SK-N-SH treated with all-trans-retinoic acid at 6 μM for 48 hours (cell line): ENCODE measurements at regions not wholly inside any gene's neighbourhood (a gene's known extent, or its start where the extent isn't known, plus 50 kb on each side); places are given as distances from the start of the nearest gene placed in this dataset.
"Not testable (repeated sequence)": the region's sequence is repeated elsewhere in the genome, so short reads cannot be mapped to it uniquely, and the experiment has no call there.

Source experiments
- CREB5 ChIP-seq: fragments of 250-450 bp; sonication (Bioruptor Pico); IDR thresholded peaks from 2 replicates; pipeline ENCODE4 v1.5.1; 2020; ENCODE audit warnings: low read depth, mild to moderate bottlenecking, moderate library complexity
- CSDC2 ChIP-seq: fragments of 250-450 bp; sonication (Bioruptor Pico); IDR thresholded peaks from 2 replicates; pipeline ENCODE4 v1.5.0; 2020; ENCODE audit warnings: mild to moderate bottlenecking, moderate library complexity
- OSR1 ChIP-seq: fragments of 250-450 bp; sonication (Bioruptor Pico); IDR thresholded peaks from 2 replicates; pipeline ENCODE4 v1.8.0; 2022; ENCODE audit warnings: moderate library complexity, mild to moderate bottlenecking, inconsistent platforms
- PATZ1 ChIP-seq: fragments of 250-450 bp; sonication (Bioruptor Pico); IDR thresholded peaks from 2 replicates; pipeline ENCODE4 v1.8.0; 2020; ENCODE audit warnings: mild to moderate bottlenecking, moderate library complexity, borderline replicate concordance
- POU6F1 ChIP-seq: fragments of 250-450 bp; sonication (Bioruptor Pico); IDR thresholded peaks from 2 replicates; pipeline ENCODE4 v1.8.0; 2021; ENCODE audit warnings: low read depth, mild to moderate bottlenecking, moderate library complexity, borderline replicate concordance
- RARB ChIP-seq: fragments of 250-450 bp; sonication (Bioruptor Pico); IDR thresholded peaks from 2 replicates; pipeline ENCODE4 v1.8.0; 2021; ENCODE audit warnings: mild to moderate bottlenecking, moderate library complexity
- SNAI2 ChIP-seq: fragments of 250-450 bp; sonication (Bioruptor Pico); IDR thresholded peaks from 2 replicates; pipeline ENCODE4 v1.5.0; 2020; ENCODE audit warnings: mild to moderate bottlenecking, moderate library complexity
- TCF4 ChIP-seq: fragments of 250-450 bp; sonication (Bioruptor Pico); IDR thresholded peaks from 2 replicates; pipeline ENCODE4 v1.8.0; 2021; ENCODE audit warnings: mild to moderate bottlenecking, moderate library complexity, borderline replicate concordance
- TOX ChIP-seq: fragments of 250-450 bp; sonication (Bioruptor Pico); IDR thresholded peaks from 2 replicates; pipeline ENCODE4 v1.8.0; 2021; ENCODE audit warnings: mild to moderate bottlenecking, moderate library complexity, borderline replicate concordance
- TSHZ2 ChIP-seq: fragments of 250-450 bp; sonication (Bioruptor Pico); IDR thresholded peaks from 2 replicates; pipeline ENCODE4 v1.5.0; 2020; ENCODE audit warnings: mild to moderate bottlenecking, moderate library complexity
- ZC3H10 ChIP-seq: fragments of 250-450 bp; sonication (Bioruptor Pico); IDR thresholded peaks from 2 replicates; pipeline ENCODE4 v1.5.1; 2021; ENCODE audit warnings: mild to moderate bottlenecking, moderate library complexity
- ZFP30 ChIP-seq: fragments of 450-650 bp; formaldehyde crosslinking; IDR thresholded peaks from 2 replicates; pipeline ENCODE4 v1.5.0; 2022; ENCODE audit warnings: mild to moderate bottlenecking, moderate library complexity
- ZNF565 ChIP-seq: fragments of 450-650 bp; formaldehyde crosslinking; conservative IDR thresholded peaks from 2 replicates; pipeline ENCODE4 v1.5.0; 2020; ENCODE audit warnings: low read depth, mild to moderate bottlenecking, moderate library complexity
- ZNF8 ChIP-seq: fragments of 450-650 bp; formaldehyde crosslinking; IDR thresholded peaks from 2 replicates; pipeline ENCODE4 v1.5.0; 2020; ENCODE audit warnings: mild to moderate bottlenecking, moderate library complexity

GRCh38 chr1:96469726-96470125, 251.9 kb upstream of the PTBP2 start:
- not testable (repeated sequence) for TF ChIP-seq TCF4 (CRISPR knock-in tag); SNAI2 (CRISPR knock-in tag); CSDC2 (CRISPR knock-in tag); TSHZ2; ZFP30; OSR1 (CRISPR knock-in tag); ZNF8 (CRISPR knock-in tag); RARB (CRISPR knock-in tag); ZC3H10; PATZ1 (CRISPR knock-in tag); ZNF565 (CRISPR knock-in tag); TOX; POU6F1 (CRISPR knock-in tag); CREB5 (CRISPR knock-in tag)
